ENCODE measurements at regions not wholly inside any gene's neighbourhood (a gene's known extent, or its start where the extent isn't known, plus 50 kb on each side); places are given as distances from the start of the nearest gene placed in this dataset.

DNA sequence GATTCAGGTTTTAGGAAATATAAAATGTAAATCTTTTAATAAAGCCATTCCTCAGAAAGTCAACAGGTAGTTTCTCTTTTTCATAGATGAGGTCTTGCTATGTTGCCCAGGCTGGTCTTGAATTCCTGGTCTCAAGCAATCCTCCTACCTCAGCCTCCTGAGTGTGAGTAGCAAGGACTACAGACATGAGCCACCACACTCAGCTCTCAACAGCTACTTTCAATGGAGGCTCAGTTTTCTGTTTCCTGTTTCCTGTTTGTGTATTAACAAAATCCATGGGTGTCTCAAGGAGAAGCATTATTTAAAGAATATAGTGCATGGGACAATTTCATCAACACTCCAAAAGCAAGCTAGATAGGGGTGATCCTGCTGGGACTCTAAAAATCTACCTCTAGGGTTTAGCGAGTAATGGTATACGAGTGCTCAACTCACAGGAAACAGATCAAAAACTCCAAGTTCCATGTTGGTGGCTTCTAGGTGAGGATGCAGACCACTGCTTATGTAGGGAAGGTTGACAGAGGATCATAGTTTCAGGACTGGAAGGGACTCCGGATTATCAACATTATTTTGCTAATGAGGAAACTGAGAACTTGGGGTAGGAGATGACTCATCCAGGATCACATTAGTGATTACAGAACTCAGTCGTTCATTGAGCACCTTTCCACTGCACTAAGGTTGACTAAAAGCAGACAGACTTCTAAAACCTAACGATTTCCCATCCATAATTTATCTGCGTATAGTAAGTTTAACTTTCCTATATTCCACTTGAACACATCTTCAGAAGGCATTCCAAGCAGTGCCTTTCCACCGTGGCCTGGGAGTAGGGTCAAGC, 61.7 kb upstream of the WIPF1 start:
- TF ChIP-seq, protein P1, sequence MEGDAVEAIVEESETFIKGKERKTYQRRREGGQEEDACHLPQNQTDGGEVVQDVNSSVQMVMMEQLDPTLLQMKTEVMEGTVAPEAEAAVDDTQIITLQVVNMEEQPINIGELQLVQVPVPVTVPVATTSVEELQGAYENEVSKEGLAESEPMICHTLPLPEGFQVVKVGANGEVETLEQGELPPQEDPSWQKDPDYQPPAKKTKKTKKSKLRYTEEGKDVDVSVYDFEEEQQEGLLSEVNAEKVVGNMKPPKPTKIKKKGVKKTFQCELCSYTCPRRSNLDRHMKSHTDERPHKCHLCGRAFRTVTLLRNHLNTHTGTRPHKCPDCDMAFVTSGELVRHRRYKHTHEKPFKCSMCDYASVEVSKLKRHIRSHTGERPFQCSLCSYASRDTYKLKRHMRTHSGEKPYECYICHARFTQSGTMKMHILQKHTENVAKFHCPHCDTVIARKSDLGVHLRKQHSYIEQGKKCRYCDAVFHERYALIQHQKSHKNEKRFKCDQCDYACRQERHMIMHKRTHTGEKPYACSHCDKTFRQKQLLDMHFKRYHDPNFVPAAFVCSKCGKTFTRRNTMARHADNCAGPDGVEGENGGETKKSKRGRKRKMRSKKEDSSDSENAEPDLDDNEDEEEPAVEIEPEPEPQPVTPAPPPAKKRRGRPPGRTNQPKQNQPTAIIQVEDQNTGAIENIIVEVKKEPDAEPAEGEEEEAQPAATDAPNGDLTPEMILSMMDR (IDR thresholded peaks at IDR 0.05): no peak
- no peak for TF ChIP-seq POLR2A (IDR thresholded peaks at IDR 0.05)
